Chondrocyte (in vitro differentiated cells): ENCODE measurements at regions not wholly inside any gene's neighbourhood (a gene's known extent, or its start where the extent isn't known, plus 50 kb on each side); places are given as distances from the start of the nearest gene placed in this dataset.

Source experiments
- DNase-seq: peaks from one replicate; pipeline ENCODE4 v3.0.0; 2021; ENCODE audit warnings: mixed read lengths, low spot score
- H3K27ac Mint-ChIP-seq: one replicate; pipeline ENCODE4 v1.8.0; 2021; ENCODE audit warnings: mild to moderate bottlenecking, moderate library complexity, mixed read lengths; ENCODE audit not compliant: unreplicated experiment
- H3K27me3 Mint-ChIP-seq: 2 replicates; pipeline ENCODE4 v1.8.0; 2021; ENCODE audit warnings: low read depth, mixed read lengths
- H3K36me3 Mint-ChIP-seq: 2 replicates; pipeline ENCODE4 v1.8.0; 2021; ENCODE audit warnings: low read depth, mixed read lengths
- H3K4me1 Mint-ChIP-seq: 2 replicates; pipeline ENCODE4 v1.8.0; 2021; ENCODE audit warnings: low read depth, mild to moderate bottlenecking, mixed read lengths
- H3K4me3 Mint-ChIP-seq: one replicate; pipeline ENCODE4 v1.8.0; 2021; ENCODE audit warnings: mild to moderate bottlenecking, moderate library complexity, mixed read lengths; ENCODE audit not compliant: unreplicated experiment
- H3K9me3 Mint-ChIP-seq: 2 replicates; pipeline ENCODE4 v1.8.0; 2021; ENCODE audit warnings: low read depth, mixed read lengths
- CTCF ChIP-seq: fragments of 200-600 bp; sonication (generic); IDR thresholded peaks from 2 replicates; pipeline ENCODE4 v1.5.0; 2021; ENCODE audit warnings: antibody characterized with exemption, mild to moderate bottlenecking, moderate library complexity

- no peaks in the 10 kb centered on the region for H3K9me3 Mint-ChIP-seq
- peaks cover 17% of the 10 kb centered on the region for H3K27me3 Mint-ChIP-seq
- no peak overlapping the region for H3K27ac Mint-ChIP-seq
These were observed 146.7 kb upstream of the TBX18 start for GRCh38 chr6:84910906-84911607.

GRCh38 chr6:84908304-84908904 lies 144.0 kb upstream of the TBX18 start:
- Mint-ChIP-seq H3K36me3 (no peaks in the 10 kb centered on the region), H3K9me3 (no peaks in the 10 kb centered on the region), H3K27ac (no peak overlapping the region), H3K4me3 (no peak overlapping the region), H3K4me1 (no peaks in the 10 kb centered on the region), H3K27me3 (peaks cover 7% of the 10 kb centered on the region)
- no peak for TF ChIP-seq CTCF
- DNase-seq: no peak

More at GRCh38 chr6:84910906-84911607, 146.7 kb upstream of the TBX18 start:
- Mint-ChIP-seq H3K4me3 (no peak overlapping the region), H3K36me3 (no peaks in the 10 kb centered on the region), H3K4me1 (no peaks in the 10 kb centered on the region)
- DNase-seq: no peak
- TF ChIP-seq CTCF: no peak

GRCh38 chr6:84906514-84906913 lies 142.1 kb upstream of the TBX18 start:
- peaks cover 9% of the 10 kb centered on the region for H3K27me3 Mint-ChIP-seq
- no peaks in the 10 kb centered on the region for H3K9me3 Mint-ChIP-seq
- H3K27ac Mint-ChIP-seq: no peak overlapping the region
- H3K4me1 Mint-ChIP-seq: no peaks in the 10 kb centered on the region
- TF ChIP-seq CTCF: no peak
- no peak overlapping the region for H3K4me3 Mint-ChIP-seq
- no peaks in the 10 kb centered on the region for H3K36me3 Mint-ChIP-seq
- no peak for DNase-seq

- no peak for TF ChIP-seq CTCF
- no peaks in the 10 kb centered on the region for H3K4me1 Mint-ChIP-seq
- H3K27me3 Mint-ChIP-seq: peaks cover 7% of the 10 kb centered on the region
- H3K36me3 Mint-ChIP-seq: no peaks in the 10 kb centered on the region
- no peak overlapping the region for H3K27ac Mint-ChIP-seq
- H3K4me3 Mint-ChIP-seq: no peak overlapping the region
- H3K9me3 Mint-ChIP-seq: no peaks in the 10 kb centered on the region
- no peak for DNase-seq
These were observed 141.4 kb upstream of the TBX18 start for GRCh38 chr6:84905823-84906222.

- TF ChIP-seq CTCF: no peak
- no peak overlapping the region for H3K27ac Mint-ChIP-seq
- no peak overlapping the region for H3K4me3 Mint-ChIP-seq
- DNase-seq: no peak
- H3K4me1 Mint-ChIP-seq: no peaks in the 10 kb centered on the region
- peaks cover 10% of the 10 kb centered on the region for H3K27me3 Mint-ChIP-seq
- no peaks in the 10 kb centered on the region for H3K9me3 Mint-ChIP-seq
- no peaks in the 10 kb centered on the region for H3K36me3 Mint-ChIP-seq
These were observed 138.0 kb upstream of the TBX18 start for GRCh38 chr6:84902354-84902928.
